ENCODE measurements at regions not wholly inside any gene's neighbourhood (a gene's known extent, or its start where the extent isn't known, plus 50 kb on each side); places are given as distances from the start of the nearest gene placed in this dataset.

GRCh38 chr10:31625566-31625965 is 303.1 kb downstream of the ARHGAP12 start:
- no peak for TF ChIP-seq CREB3 (tag; conservative IDR thresholded peaks at IDR 0.05; ENCODE audit: low read depth)
- no peak for TF ChIP-seq ESRRA (IDR thresholded peaks at IDR 0.05; ENCODE audit: borderline replicate concordance, low read depth)
- TF ChIP-seq CBX1 (IDR thresholded peaks at IDR 0.05; ENCODE audit: low read depth) = no peak
- TF ChIP-seq CTCF (IDR thresholded peaks at IDR 0.05 in 2 of 3, conservative IDR thresholded peaks at IDR 0.05 in 1 of 3; ENCODE audit: insufficient read depth in 2 of 3, low read depth in 1 of 3, low read length in 3 of 3) = no peak
- no peak for TF ChIP-seq RCOR1 (IDR thresholded peaks at IDR 0.05; ENCODE audit: borderline replicate concordance in 1 of 2, low read depth in 2 of 2, low read length in 2 of 2)
- TF ChIP-seq TCFL5 (CRISPR knock-in tag; conservative IDR thresholded peaks at IDR 0.05) = no peak
- TF ChIP-seq KLF6 (CRISPR knock-in tag; IDR thresholded peaks at IDR 0.05; ENCODE audit: borderline replicate concordance) = no peak
- TF ChIP-seq KDM5B (IDR thresholded peaks at IDR 0.05; ENCODE audit: insufficient replicate concordance, low read depth, low read length) = no peak
